CD4-positive, alpha-beta memory T cell (primary cell): ENCODE measurements at regions not wholly inside any gene's neighbourhood (a gene's known extent, or its start where the extent isn't known, plus 50 kb on each side); places are given as distances from the start of the nearest gene placed in this dataset.

Experiments used
- CTCF ChIA-PET: fragments of 350-600 bp; sonication (Branson Sonifier 250); formaldehyde crosslinking; loops from one replicate; lab custom pipeline; 2021; ENCODE audit warnings: inconsistent platforms; ENCODE audit not compliant: partially characterized antibody; lab: Charles Lee
- POLR2A ChIA-PET: fragments of 350-600 bp; sonication (Branson Sonifier 250); formaldehyde crosslinking; loops from one replicate; lab custom pipeline; 2021; ENCODE audit not compliant: partially characterized antibody; lab: Charles Lee
- DNase-seq, 5 donors: peaks; one replicate each; pipeline versions ENCODE4 v3.0.0 to v3.0.0-alpha.2; 2020 to 2022; ENCODE audit warnings: mixed read lengths in 1 of 5
- H3K27ac ChIP-seq: one replicate; pipeline ENCODE4 v1.7.0; 2013; ENCODE audit warnings: low read depth, low read length
- H3K27me3 ChIP-seq: 2 replicates; pipeline ENCODE4 v1.7.0; 2013; ENCODE audit warnings: mild to moderate bottlenecking, low read length, moderate library complexity; ENCODE audit not compliant: insufficient read depth
- H3K36me3 ChIP-seq: 2 replicates; pipeline ENCODE4 v1.7.0; 2013; ENCODE audit warnings: mild to moderate bottlenecking, low read length, moderate library complexity; ENCODE audit not compliant: insufficient read depth
- H3K4me1 ChIP-seq: 2 replicates; pipeline ENCODE4 v1.7.0; 2013; ENCODE audit warnings: mild to moderate bottlenecking, low read length, moderate library complexity; ENCODE audit not compliant: insufficient read depth
- H3K4me3 ChIP-seq, 2 donors: one replicate each; pipeline ENCODE4 v1.7.0; 2013; ENCODE audit warnings: low read length in 2 of 2, mild to moderate bottlenecking in 1 of 2
- H3K9me3 ChIP-seq, 2 donors: one replicate each; pipeline ENCODE4 v1.7.0; 2013; ENCODE audit warnings: low read length in 2 of 2, control low read depth in 1 of 2; ENCODE audit not compliant: control insufficient read depth in 1 of 2
- H3K27ac Mint-ChIP-seq, 7 donors: one replicate each; pipeline ENCODE4 v1.8.0; 2020 to 2021; ENCODE audit warnings: mixed read lengths in 7 of 7, mild to moderate bottlenecking in 6 of 7, inconsistent platforms in 3 of 7, moderate library complexity in 3 of 7
- H3K27me3 Mint-ChIP-seq, 2 donors: one replicate each; pipeline ENCODE4 v1.8.0; 2020 to 2021; ENCODE audit warnings: mixed read lengths in 2 of 2
- H3K36me3 Mint-ChIP-seq, 2 donors: one replicate each; pipeline ENCODE4 v1.8.0; 2020 to 2021; ENCODE audit warnings: mixed read lengths in 2 of 2, inconsistent platforms in 1 of 2, mild to moderate bottlenecking in 1 of 2
- H3K4me1 Mint-ChIP-seq, 4 donors: one replicate each; pipeline ENCODE4 v1.8.0; 2020 to 2021; ENCODE audit warnings: mixed read lengths in 4 of 4, mild to moderate bottlenecking in 1 of 4
- H3K4me3 Mint-ChIP-seq, 8 donors: one replicate each; pipeline ENCODE4 v1.8.0; 2020 to 2021; ENCODE audit warnings: mixed read lengths in 8 of 8, mild to moderate bottlenecking in 7 of 8, moderate library complexity in 6 of 8, inconsistent platforms in 3 of 8
- H3K9me3 Mint-ChIP-seq, 8 donors: one replicate each; pipeline ENCODE4 v1.8.0; 2020 to 2021; ENCODE audit warnings: mixed read lengths in 8 of 8, mild to moderate bottlenecking in 5 of 8, inconsistent platforms in 3 of 8, moderate library complexity in 1 of 8
- intact Hi-C: fragments of 100-400 bp; cut with micrococcal nuclease; formaldehyde crosslinking; loops from one replicate; pipeline ENCODE4 v1.15.1; 2023

DNA sequence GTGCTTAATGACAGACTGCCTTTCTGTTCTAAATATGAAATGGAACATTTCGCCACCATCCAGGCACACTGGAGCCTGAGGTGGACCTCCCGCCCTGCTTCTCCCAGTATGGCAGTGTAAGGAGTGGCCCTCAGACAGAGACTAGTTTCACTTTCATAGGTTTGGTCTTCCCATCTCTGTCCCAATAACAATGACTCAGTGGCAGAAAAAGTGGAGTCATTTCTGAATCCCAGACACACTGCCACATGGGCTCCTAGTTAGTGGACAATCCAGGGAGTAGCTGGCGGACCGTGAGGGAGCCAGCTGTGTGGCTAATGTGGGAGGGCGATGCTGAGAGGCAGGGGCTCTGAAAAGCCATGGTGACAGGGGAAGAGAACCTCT, 95.6 kb upstream of the TSPAN2 start:
- intact Hi-C loops, result no loop called here

GRCh38 chr1:115184260-115184950, 95.1 kb upstream of the TSPAN2 start:
- H3K27me3 ChIP-seq, result no peaks in the 10 kb centered on the region
- DNase-seq, result no peak
- H3K9me3 ChIP-seq, result no peaks in the 10 kb centered on the region
- no peak overlapping the region for H3K4me3 ChIP-seq
- no peaks in the 10 kb centered on the region for H3K36me3 ChIP-seq
- no peak overlapping the region for H3K27ac ChIP-seq
- Mint-ChIP-seq H3K36me3 (no peaks in the 10 kb centered on the region), H3K27ac (no peak overlapping the region), H3K27me3 (peaks cover 3 to 11% of the 10 kb centered on the region in 2 donors), H3K4me1 (peaks cover 0 to 7% (median 4%) of the 10 kb centered on the region in 4 donors), H3K4me3 (peak overlapping the region in 3 of 8 donors; percentile 36 to 61 (median 50)), H3K9me3 (no peaks in the 10 kb centered on the region)
- ChIA-PET POLR2A (no interaction called here), CTCF (no interaction called here)
- no peaks in the 10 kb centered on the region for H3K4me1 ChIP-seq
- intact Hi-C loops, result no loop called here

More for the DNA sequence above, 95.6 kb upstream of the TSPAN2 start:
- peak overlapping the region in 1 of 7 donors; percentile 33 for H3K27ac Mint-ChIP-seq
- peak overlapping the region in 6 of 8 donors; percentile 29 to 61 (median 41) for H3K4me3 Mint-ChIP-seq
- Histone ChIP-seq H3K27me3 (no peaks in the 10 kb centered on the region), H3K4me1 (no peaks in the 10 kb centered on the region), H3K9me3 (no peaks in the 10 kb centered on the region), H3K4me3 (no peak overlapping the region), H3K27ac (no peak overlapping the region), H3K36me3 (no peaks in the 10 kb centered on the region)
- no peaks in the 10 kb centered on the region for H3K9me3 Mint-ChIP-seq
- H3K36me3 Mint-ChIP-seq, result no peaks in the 10 kb centered on the region
- peaks cover 0 to 7% (median 4%) of the 10 kb centered on the region in 4 donors for H3K4me1 Mint-ChIP-seq
- ChIA-PET CTCF (no interaction called here), POLR2A (no interaction called here)
- peaks cover 3 to 11% of the 10 kb centered on the region in 2 donors for H3K27me3 Mint-ChIP-seq
- DNase-seq, result no peak

GRCh38 chr1:115183721-115184259, 94.5 kb upstream of the TSPAN2 start:
- no peaks in the 10 kb centered on the region for H3K9me3 Mint-ChIP-seq
- no peaks in the 10 kb centered on the region for H3K4me1 ChIP-seq
- H3K27ac ChIP-seq, result no peak overlapping the region
- H3K4me3 Mint-ChIP-seq, result no peak overlapping the region
- H3K27me3 Mint-ChIP-seq, result peaks cover 0 to 11% of the 10 kb centered on the region in 2 donors
- ChIA-PET POLR2A (no interaction called here), CTCF (no interaction called here)
- no peaks in the 10 kb centered on the region for H3K9me3 ChIP-seq
- no peaks in the 10 kb centered on the region for H3K36me3 Mint-ChIP-seq
- H3K27ac Mint-ChIP-seq, result no peak overlapping the region
- H3K36me3 ChIP-seq, result no peaks in the 10 kb centered on the region
- DNase-seq, result no peak
- intact Hi-C loops, result no loop called here
- H3K4me1 Mint-ChIP-seq, result peaks cover 0 to 7% (median 4%) of the 10 kb centered on the region in 4 donors
- no peak overlapping the region for H3K4me3 ChIP-seq
- H3K27me3 ChIP-seq, result no peaks in the 10 kb centered on the region

DNA sequence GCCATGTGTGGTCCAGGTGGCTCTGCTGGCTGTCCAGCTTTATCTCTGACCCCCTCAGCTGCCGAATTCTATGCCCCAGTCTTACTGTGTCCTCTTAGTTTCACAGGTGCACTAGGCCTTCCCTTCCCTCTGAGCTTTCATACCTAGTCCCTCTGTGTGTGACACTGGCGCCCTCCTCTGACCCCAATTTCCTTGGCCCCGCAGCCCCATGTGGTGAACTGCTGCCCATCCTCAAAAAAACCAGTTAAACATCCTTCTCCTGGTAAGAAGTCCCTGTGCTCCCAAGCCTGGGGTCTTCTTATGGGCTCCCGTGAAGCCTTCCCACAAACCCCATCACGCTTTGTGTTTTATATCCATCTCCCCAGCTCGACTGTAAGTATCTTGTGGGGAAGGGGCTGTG, 93.9 kb upstream of the TSPAN2 start:
- Histone ChIP-seq H3K4me3 (no peak overlapping the region), H3K4me1 (no peaks in the 10 kb centered on the region), H3K36me3 (no peaks in the 10 kb centered on the region), H3K27ac (no peak overlapping the region), H3K27me3 (no peaks in the 10 kb centered on the region), H3K9me3 (no peaks in the 10 kb centered on the region)
- H3K27ac Mint-ChIP-seq, result peak overlapping the region in 1 of 7 donors; percentile 38
- peaks cover 0 to 11% of the 10 kb centered on the region in 2 donors for H3K27me3 Mint-ChIP-seq
- no peaks in the 10 kb centered on the region for H3K36me3 Mint-ChIP-seq
- POLR2A ChIA-PET, result no interaction called here
- H3K4me1 Mint-ChIP-seq, result peaks cover 0 to 7% (median 4%) of the 10 kb centered on the region in 4 donors
- DNase-seq, result no peak
- CTCF ChIA-PET, result no interaction called here
- no peak overlapping the region for H3K4me3 Mint-ChIP-seq
- H3K9me3 Mint-ChIP-seq, result no peaks in the 10 kb centered on the region
- intact Hi-C loops, result no loop called here

DNA sequence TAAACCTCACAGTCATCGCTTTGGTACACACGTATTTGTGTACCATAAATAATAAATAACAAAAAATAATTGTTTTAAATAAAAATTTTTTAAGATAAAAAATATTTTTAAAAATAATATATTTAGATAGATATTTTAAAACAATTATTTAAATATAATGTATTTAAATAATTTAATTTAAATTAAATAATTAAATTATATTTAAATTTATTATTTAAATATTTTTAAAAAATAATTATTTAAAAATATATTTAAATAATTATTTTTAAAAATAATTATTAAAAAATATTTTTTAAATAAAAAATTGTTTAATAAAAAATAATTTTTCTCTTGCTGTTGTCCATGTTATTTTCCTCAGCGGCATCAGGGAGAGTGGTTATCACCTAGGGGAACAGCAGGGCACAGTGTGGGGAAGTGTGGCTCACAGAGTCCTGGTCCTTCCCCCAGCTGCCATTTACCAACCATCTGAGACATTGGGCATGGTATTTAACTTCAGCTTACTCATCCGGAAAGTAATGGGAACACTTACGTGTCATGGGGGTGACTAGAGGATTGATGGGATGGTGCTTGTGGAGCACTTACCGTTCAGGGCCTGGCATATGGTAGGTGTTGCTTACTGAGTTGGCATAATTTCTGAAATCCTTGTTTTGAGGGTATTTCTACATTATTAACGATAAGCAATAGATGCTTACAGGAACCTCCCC, 92.9 kb upstream of the TSPAN2 start:
- H3K27ac Mint-ChIP-seq, result no peak overlapping the region
- H3K27me3 ChIP-seq, result no peaks in the 10 kb centered on the region
- H3K36me3 Mint-ChIP-seq, result no peaks in the 10 kb centered on the region
- ChIA-PET POLR2A (no interaction called here), CTCF (no interaction called here)
- H3K4me1 Mint-ChIP-seq, result peaks cover 0 to 7% (median 4%) of the 10 kb centered on the region in 4 donors
- no peak overlapping the region for H3K27ac ChIP-seq
- H3K27me3 Mint-ChIP-seq, result peaks cover 0 to 11% of the 10 kb centered on the region in 2 donors
- H3K4me3 ChIP-seq, result no peak overlapping the region
- H3K36me3 ChIP-seq, result no peaks in the 10 kb centered on the region
- no peaks in the 10 kb centered on the region for H3K9me3 Mint-ChIP-seq
- no peak for DNase-seq
- H3K4me1 ChIP-seq, result no peaks in the 10 kb centered on the region
- H3K9me3 ChIP-seq, result no peaks in the 10 kb centered on the region
- H3K4me3 Mint-ChIP-seq, result no peak overlapping the region
- intact Hi-C loops, result no loop called here

GRCh38 chr1:115181231-115181630, 91.9 kb upstream of the TSPAN2 start:
- no peak for DNase-seq
- no peaks in the 10 kb centered on the region for H3K9me3 ChIP-seq
- no peaks in the 10 kb centered on the region for H3K4me1 ChIP-seq
- H3K4me1 Mint-ChIP-seq, result peaks cover 0 to 7% (median 4%) of the 10 kb centered on the region in 4 donors
- CTCF ChIA-PET, result no interaction called here
- H3K36me3 Mint-ChIP-seq, result no peaks in the 10 kb centered on the region
- no peak overlapping the region for H3K4me3 ChIP-seq
- H3K27me3 Mint-ChIP-seq, result peaks cover 2 to 11% of the 10 kb centered on the region in 2 donors
- no peaks in the 10 kb centered on the region for H3K36me3 ChIP-seq
- POLR2A ChIA-PET, result no interaction called here
- H3K27me3 ChIP-seq, result no peaks in the 10 kb centered on the region
- no peak overlapping the region for H3K4me3 Mint-ChIP-seq
- no peaks in the 10 kb centered on the region for H3K9me3 Mint-ChIP-seq
- H3K27ac Mint-ChIP-seq, result no peak overlapping the region
- intact Hi-C loops, result no loop called here
- no peak overlapping the region for H3K27ac ChIP-seq

- ChIA-PET POLR2A (no interaction called here), CTCF (no interaction called here)
- Mint-ChIP-seq H3K27me3 (peaks cover 6 to 11% of the 10 kb centered on the region in 2 donors), H3K4me3 (no peak overlapping the region), H3K9me3 (peaks cover 0 to 2% (median 0%) of the 10 kb centered on the region in 8 donors), H3K36me3 (no peaks in the 10 kb centered on the region), H3K4me1 (peaks cover 0 to 1% (median 0%) of the 10 kb centered on the region in 4 donors), H3K27ac (no peak overlapping the region)
- intact Hi-C loops, result no loop called here
- H3K4me3 ChIP-seq, result no peak overlapping the region
- no peak for DNase-seq
- H3K4me1 ChIP-seq, result no peaks in the 10 kb centered on the region
- no peaks in the 10 kb centered on the region for H3K9me3 ChIP-seq
- no peaks in the 10 kb centered on the region for H3K27me3 ChIP-seq
- no peaks in the 10 kb centered on the region for H3K36me3 ChIP-seq
- no peak overlapping the region for H3K27ac ChIP-seq
Observed at GRCh38 chr1:115179397-115180079, 90.2 kb upstream of the TSPAN2 start.
